GM13977 (cell line): ENCODE measurements at regions not wholly inside any gene's neighbourhood (a gene's known extent, or its start where the extent isn't known, plus 50 kb on each side); places are given as distances from the start of the nearest gene placed in this dataset.

Experiments
- DNase-seq: peaks from one replicate; pipeline ENCODE4 v3.0.0; 2012; ENCODE audit warnings: low spot score
- CTCF ChIP-seq: IDR thresholded peaks from 2 replicates; pipeline ENCODE4 v1.5.1; 2012; ENCODE audit warnings: mild to moderate bottlenecking, control low read depth; ENCODE audit not compliant: insufficient read depth; ENCODE audit errors: extremely low read depth, missing control alignments
- in situ Hi-C: fragments of 300-500 bp; cut with MboI; formaldehyde crosslinking; loops from one replicate; pipeline ENCODE4 v1.12.0; 2022; ENCODE audit warnings: low sequenced_read_pairs, low pct_unique_long_range_greater_than_20kb, mixed read lengths, inconsistent platforms; ENCODE audit not compliant: unreplicated experiment

- in situ Hi-C loops: no loop called here
- DNase-seq: no peak
- no peak for TF ChIP-seq CTCF
These were observed 576.4 kb downstream of the SLC6A15 start for GRCh38 chr12:84336231-84336630.

DNA sequence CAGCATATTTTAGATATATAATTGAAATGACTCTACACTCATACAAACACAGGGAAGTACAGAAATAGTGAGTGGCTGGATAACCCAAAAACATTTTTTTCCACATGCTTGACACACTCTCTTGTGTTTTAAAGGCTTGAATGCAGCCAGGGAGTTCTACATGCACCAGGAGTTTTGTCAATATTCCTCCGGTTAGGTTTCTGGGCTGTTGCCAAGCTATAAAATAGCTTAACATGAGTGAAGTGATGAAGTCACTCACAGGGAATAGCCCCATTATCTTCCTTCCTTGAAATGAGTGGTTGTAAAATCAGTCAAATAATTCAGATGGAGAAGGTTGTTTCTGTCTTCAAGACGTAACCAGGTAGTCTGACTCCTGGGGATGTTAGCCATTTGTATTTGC is 582.7 kb downstream of the SLC6A15 start:
- in situ Hi-C loops: no loop called here
- no peak for TF ChIP-seq CTCF
- no peak for DNase-seq

- no peak for DNase-seq
- in situ Hi-C loops: no loop called here
- no peak for TF ChIP-seq CTCF
These were observed 596.7 kb downstream of the SLC6A15 start for GRCh38 chr12:84315926-84316325.

- no peak for DNase-seq
- in situ Hi-C loops: no loop called here
- no peak for TF ChIP-seq CTCF
These were observed 599.3 kb downstream of the SLC6A15 start for GRCh38 chr12:84313323-84313675.

- in situ Hi-C loops: no loop called here
- TF ChIP-seq CTCF: no peak
- DNase-seq: no peak
These were observed 604.4 kb downstream of the SLC6A15 start for GRCh38 chr12:84308211-84308610.

GRCh38 chr12:84305144-84305543 is 607.5 kb downstream of the SLC6A15 start:
- in situ Hi-C loops: no loop called here
- no peak for TF ChIP-seq CTCF
- DNase-seq: no peak

DNA sequence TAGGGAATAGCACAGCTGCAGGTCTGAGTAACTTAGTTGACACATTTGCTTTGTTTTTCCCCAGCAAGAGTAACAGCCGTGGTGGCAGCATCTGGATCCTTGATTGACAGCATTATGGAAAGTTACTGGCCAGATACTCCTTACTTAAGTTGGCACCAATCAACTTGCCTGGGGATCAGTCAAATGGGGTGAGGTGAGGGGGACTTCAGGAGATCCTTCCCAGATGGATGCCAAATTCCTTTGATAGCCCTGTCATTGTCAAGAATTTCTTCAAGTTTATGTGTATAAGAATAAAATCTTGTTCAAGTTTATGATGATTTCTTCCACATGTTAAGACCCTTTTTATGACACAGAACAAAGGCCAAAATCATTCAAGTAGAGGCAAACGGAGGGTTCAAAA is 618.4 kb downstream of the SLC6A15 start:
- in situ Hi-C loops: no loop called here
- DNase-seq: no peak
- TF ChIP-seq CTCF: no peak
